ENCODE measurements at regions not wholly inside any gene's neighbourhood (a gene's known extent, or its start where the extent isn't known, plus 50 kb on each side); places are given as distances from the start of the nearest gene placed in this dataset.

- H3K27me3 Mint-ChIP-seq: no peaks in the 10 kb centered on the region
- ChIA-PET CTCF (no interaction called here), POLR2A (no interaction called here)
- ATAC-seq (ENCODE audit: low read depth): no peak
- H3K9me3 Mint-ChIP-seq: no peaks in the 10 kb centered on the region
- no peak overlapping the region for H3K27ac Mint-ChIP-seq
- no peaks in the 10 kb centered on the region for H3K36me3 Mint-ChIP-seq (ENCODE audit: low read depth)
- H3K4me3 Mint-ChIP-seq: no peak overlapping the region
- intact Hi-C loops (cut with micrococcal nuclease): no loop called here
- H3K4me1 Mint-ChIP-seq: no peaks in the 10 kb centered on the region
- TF ChIP-seq CTCF (IDR thresholded peaks at IDR 0.05): no peak
- no peak for DNase-seq
Observed at GRCh38 chr2:142222715-142223114, 91.9 kb upstream of the LRP1B start.

- Mint-ChIP-seq H3K9me3 (no peaks in the 10 kb centered on the region), H3K4me3 (no peak overlapping the region), H3K36me3 (ENCODE audit: low read depth) (no peaks in the 10 kb centered on the region), H3K27me3 (no peaks in the 10 kb centered on the region), H3K4me1 (no peaks in the 10 kb centered on the region), H3K27ac (no peak overlapping the region)
- TF ChIP-seq CTCF (IDR thresholded peaks at IDR 0.05): no peak
- DNase-seq: no peak
- ATAC-seq (ENCODE audit: low read depth): no peak
- intact Hi-C loops (cut with micrococcal nuclease): no loop called here
- CTCF ChIA-PET: no interaction called here
- POLR2A ChIA-PET: no interaction called here
Observed at GRCh38 chr2:142220901-142221300, 90.1 kb upstream of the LRP1B start.

GRCh38 chr2:142220239-142220638 is 89.4 kb upstream of the LRP1B start:
- no peaks in the 10 kb centered on the region for H3K9me3 Mint-ChIP-seq
- ChIA-PET POLR2A (no interaction called here), CTCF (no interaction called here)
- intact Hi-C loops (cut with micrococcal nuclease): no loop called here
- no peak overlapping the region for H3K27ac Mint-ChIP-seq
- no peaks in the 10 kb centered on the region for H3K4me1 Mint-ChIP-seq
- no peaks in the 10 kb centered on the region for H3K36me3 Mint-ChIP-seq (ENCODE audit: low read depth)
- no peak overlapping the region for H3K4me3 Mint-ChIP-seq
- H3K27me3 Mint-ChIP-seq: no peaks in the 10 kb centered on the region
- ATAC-seq (ENCODE audit: low read depth) (no peak), DNase-seq (no peak)
- TF ChIP-seq CTCF (IDR thresholded peaks at IDR 0.05): no peak

- DNase-seq: no peak
- intact Hi-C loops (cut with micrococcal nuclease): no loop called here
- POLR2A ChIA-PET: no interaction called here
Observed at GRCh38 chr2:142218471-142218870, 87.7 kb upstream of the LRP1B start.

GRCh38 chr2:142217804-142218203 is 87.0 kb upstream of the LRP1B start:
- ChIA-PET CTCF (no interaction called here), POLR2A (no interaction called here)
- Mint-ChIP-seq H3K9me3 (no peaks in the 10 kb centered on the region), H3K4me3 (no peak overlapping the region), H3K27ac (no peak overlapping the region), H3K4me1 (no peaks in the 10 kb centered on the region), H3K36me3 (ENCODE audit: low read depth) (no peaks in the 10 kb centered on the region), H3K27me3 (no peaks in the 10 kb centered on the region)
- intact Hi-C loops (cut with micrococcal nuclease): no loop called here
- DNase-seq: no peak
- TF ChIP-seq CTCF (IDR thresholded peaks at IDR 0.05): no peak
- no peak for ATAC-seq (ENCODE audit: low read depth)

More at GRCh38 chr2:142218471-142218870, 87.7 kb upstream of the LRP1B start:
- no peaks in the 10 kb centered on the region for H3K36me3 Mint-ChIP-seq (ENCODE audit: low read depth)
- TF ChIP-seq CTCF (IDR thresholded peaks at IDR 0.05): no peak
- no peaks in the 10 kb centered on the region for H3K9me3 Mint-ChIP-seq
- no peak overlapping the region for H3K4me3 Mint-ChIP-seq
- no peaks in the 10 kb centered on the region for H3K4me1 Mint-ChIP-seq
- no peak for ATAC-seq (ENCODE audit: low read depth)
- H3K27ac Mint-ChIP-seq: no peak overlapping the region
- no peaks in the 10 kb centered on the region for H3K27me3 Mint-ChIP-seq
- CTCF ChIA-PET: no interaction called here
